Loucy (cell line): ENCODE measurements at regions not wholly inside any gene's neighbourhood (a gene's known extent, or its start where the extent isn't known, plus 50 kb on each side); places are given as distances from the start of the nearest gene placed in this dataset.

Experiments
- H2AFZ ChIP-seq: fragments of 200-600 bp; sonication (generic); 2 replicates; pipeline ENCODE4 v1.6.0; 2016; ENCODE audit warnings: antibody characterized with exemption, mild to moderate bottlenecking, low read length, moderate library complexity
- H3F3A ChIP-seq: fragments of 200-600 bp; 2 replicates; pipeline ENCODE4 v1.6.0; 2016; ENCODE audit warnings: antibody characterized with exemption, low read depth, mild to moderate bottlenecking
- H3K27me3 ChIP-seq: fragments of 200-600 bp; sonication (generic); 2 replicates; pipeline ENCODE4 v1.6.1; 2014; ENCODE audit warnings: low read length, mild to moderate bottlenecking; ENCODE audit not compliant: insufficient read depth, poor library complexity, severe bottlenecking
- H3K36me3 ChIP-seq: fragments of 200-600 bp; sonication (generic); 2 replicates; pipeline ENCODE4 v1.6.1; 2016; ENCODE audit warnings: low read length; ENCODE audit not compliant: insufficient read depth
- H3K4me1 ChIP-seq: fragments of 200-600 bp; sonication (generic); 2 replicates; pipeline ENCODE4 v1.5.1; 2014; ENCODE audit warnings: low read length, mild to moderate bottlenecking; ENCODE audit not compliant: insufficient read depth, poor library complexity, severe bottlenecking
- H3K4me2 ChIP-seq: fragments of 200-600 bp; sonication (generic); 2 replicates; pipeline ENCODE4 v1.6.0; 2014; ENCODE audit warnings: antibody characterized with exemption, low read length, low read depth, mild to moderate bottlenecking; ENCODE audit not compliant: poor library complexity, severe bottlenecking
- H3K4me3 ChIP-seq: fragments of 200-600 bp; sonication (generic); 2 replicates; pipeline ENCODE4 v1.5.1; 2014; ENCODE audit warnings: low read length, mild to moderate bottlenecking, mixed read lengths; ENCODE audit not compliant: poor library complexity, severe bottlenecking
- H3K79me2 ChIP-seq: fragments of 200-600 bp; sonication (generic); 2 replicates; pipeline ENCODE4 v1.6.1; 2014; ENCODE audit warnings: low read length; ENCODE audit not compliant: insufficient read depth
- H3K9ac ChIP-seq: fragments of 200-600 bp; sonication (generic); 2 replicates; pipeline ENCODE4 v1.6.0; 2014; ENCODE audit warnings: mild to moderate bottlenecking, low read depth, low read length, moderate library complexity; ENCODE audit not compliant: poor library complexity, severe bottlenecking
- H3K9me2 ChIP-seq: fragments of 200-600 bp; sonication (generic); replicated peaks from 2 replicates; pipeline ENCODE4 v1.6.1; 2016; ENCODE audit warnings: low read depth, low read length, mixed read lengths
- H3K9me3 ChIP-seq: fragments of 200-600 bp; sonication (generic); 2 replicates; pipeline ENCODE4 v1.6.1; 2014; ENCODE audit warnings: mild to moderate bottlenecking, antibody characterized with exemption, low read length, low read depth; ENCODE audit not compliant: insufficient read depth
- H4K20me1 ChIP-seq: fragments of 200-600 bp; sonication (generic); 2 replicates; pipeline ENCODE4 v1.6.0; 2014; ENCODE audit warnings: antibody characterized with exemption, low read length, mild to moderate bottlenecking; ENCODE audit not compliant: insufficient read depth, poor library complexity, severe bottlenecking
- EZH2phosphoT487 ChIP-seq: fragments of 200-600 bp; IDR thresholded peaks from 2 replicates; pipeline ENCODE4 v1.6.1; 2018; ENCODE audit warnings: antibody characterized with exemption, mild to moderate bottlenecking, moderate library complexity, borderline replicate concordance
- TF ChIP-seq, protein P1 (sequence below): fragments of 200-600 bp; sonication (generic); conservative IDR thresholded peaks from 2 replicates; pipeline ENCODE4 v1.5.1; 2014; ENCODE audit warnings: mild to moderate bottlenecking, antibody characterized with exemption, low read length

- Histone ChIP-seq H3K36me3 (no peaks in the 10 kb centered on the region), H3K4me2 (no peak overlapping the region), H2AFZ (no peak overlapping the region), H3K27me3 (no peaks in the 10 kb centered on the region), H4K20me1 (no peaks in the 10 kb centered on the region), H3F3A (no peaks in the 10 kb centered on the region), H3K9ac (no peak overlapping the region), H3K4me1 (no peaks in the 10 kb centered on the region), H3K4me3 (no peak overlapping the region), H3K9me2 (no peaks in the 10 kb centered on the region), H3K9me3 (no peaks in the 10 kb centered on the region), H3K79me2 (no peaks in the 10 kb centered on the region)
- TF ChIP-seq EZH2phosphoT487, result no peak
- TF ChIP-seq, protein P1, sequence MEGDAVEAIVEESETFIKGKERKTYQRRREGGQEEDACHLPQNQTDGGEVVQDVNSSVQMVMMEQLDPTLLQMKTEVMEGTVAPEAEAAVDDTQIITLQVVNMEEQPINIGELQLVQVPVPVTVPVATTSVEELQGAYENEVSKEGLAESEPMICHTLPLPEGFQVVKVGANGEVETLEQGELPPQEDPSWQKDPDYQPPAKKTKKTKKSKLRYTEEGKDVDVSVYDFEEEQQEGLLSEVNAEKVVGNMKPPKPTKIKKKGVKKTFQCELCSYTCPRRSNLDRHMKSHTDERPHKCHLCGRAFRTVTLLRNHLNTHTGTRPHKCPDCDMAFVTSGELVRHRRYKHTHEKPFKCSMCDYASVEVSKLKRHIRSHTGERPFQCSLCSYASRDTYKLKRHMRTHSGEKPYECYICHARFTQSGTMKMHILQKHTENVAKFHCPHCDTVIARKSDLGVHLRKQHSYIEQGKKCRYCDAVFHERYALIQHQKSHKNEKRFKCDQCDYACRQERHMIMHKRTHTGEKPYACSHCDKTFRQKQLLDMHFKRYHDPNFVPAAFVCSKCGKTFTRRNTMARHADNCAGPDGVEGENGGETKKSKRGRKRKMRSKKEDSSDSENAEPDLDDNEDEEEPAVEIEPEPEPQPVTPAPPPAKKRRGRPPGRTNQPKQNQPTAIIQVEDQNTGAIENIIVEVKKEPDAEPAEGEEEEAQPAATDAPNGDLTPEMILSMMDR, result no peak
Observed at GRCh38 chr12:39176356-39176755, 266.6 kb downstream of the KIF21A start.

DNA sequence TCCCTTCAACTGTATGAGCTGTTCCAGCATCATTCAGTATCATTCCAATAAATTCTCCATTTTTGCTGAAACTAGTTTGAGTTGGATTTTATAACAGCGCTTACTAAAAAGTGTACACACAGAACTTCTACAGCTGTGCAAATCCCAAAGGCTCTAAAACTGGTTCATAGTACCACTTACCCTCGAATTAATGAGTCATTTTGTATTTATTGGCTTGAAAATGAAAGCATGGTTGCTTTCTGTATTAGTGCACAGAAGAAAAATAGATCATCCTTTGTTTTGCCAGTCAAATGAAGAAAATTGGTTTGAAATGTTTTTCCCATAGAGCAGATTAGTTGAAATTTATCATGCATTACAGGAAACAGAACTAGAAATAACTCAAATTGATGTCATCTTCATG, 268.3 kb upstream of the CPNE8 start:
- Histone ChIP-seq H3K4me2 (no peak overlapping the region), H3K9me2 (no peaks in the 10 kb centered on the region), H3K27me3 (no peaks in the 10 kb centered on the region), H3K4me3 (no peak overlapping the region), H3K79me2 (no peaks in the 10 kb centered on the region), H4K20me1 (no peaks in the 10 kb centered on the region), H3K4me1 (no peaks in the 10 kb centered on the region), H3F3A (no peaks in the 10 kb centered on the region), H3K9ac (no peak overlapping the region), H3K9me3 (no peaks in the 10 kb centered on the region), H3K36me3 (no peaks in the 10 kb centered on the region), H2AFZ (no peak overlapping the region)
- no peak for TF ChIP-seq EZH2phosphoT487
- TF ChIP-seq, protein P1, result no peak

- Histone ChIP-seq H2AFZ (no peak overlapping the region), H3K9ac (no peak overlapping the region), H3K9me3 (no peaks in the 10 kb centered on the region), H3F3A (no peaks in the 10 kb centered on the region), H3K9me2 (no peaks in the 10 kb centered on the region), H3K4me3 (no peak overlapping the region), H3K36me3 (no peaks in the 10 kb centered on the region), H4K20me1 (no peaks in the 10 kb centered on the region), H3K79me2 (no peaks in the 10 kb centered on the region), H3K4me1 (no peaks in the 10 kb centered on the region), H3K27me3 (no peaks in the 10 kb centered on the region), H3K4me2 (no peak overlapping the region)
- no peak for TF ChIP-seq EZH2phosphoT487
Observed at GRCh38 chr12:39165338-39165737, 259.9 kb upstream of the CPNE8 start.

DNA sequence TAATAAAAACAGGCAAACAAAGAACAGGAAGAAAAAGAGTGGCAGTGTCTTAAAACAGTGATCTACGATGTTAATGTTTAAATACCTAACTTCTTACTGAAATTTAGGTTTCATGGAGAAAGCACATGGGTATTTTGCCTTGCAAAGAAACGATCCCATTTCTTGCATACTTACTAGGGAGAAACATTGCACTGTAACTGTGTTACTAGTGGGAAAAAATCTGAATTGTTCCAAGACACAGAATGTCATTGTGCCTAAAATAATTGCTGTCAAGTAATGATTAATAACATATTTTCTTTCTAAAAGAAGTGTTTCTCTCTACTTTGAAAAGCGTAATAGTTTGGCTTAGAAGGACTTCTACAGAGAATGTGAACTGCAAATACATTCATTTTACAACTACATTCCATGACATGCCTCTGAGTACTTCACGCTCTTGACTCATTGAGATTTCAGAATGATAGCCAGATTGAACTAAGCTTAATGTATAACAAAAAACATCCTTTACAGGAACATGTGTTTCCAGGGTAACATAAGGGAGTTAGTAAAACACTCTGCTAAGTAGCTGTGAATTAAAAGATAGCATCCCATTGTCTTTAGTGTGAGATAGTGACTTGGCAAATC, 256.2 kb upstream of the CPNE8 start:
- no peak overlapping the region for H3K9ac ChIP-seq
- H3K79me2 ChIP-seq, result no peaks in the 10 kb centered on the region
- no peaks in the 10 kb centered on the region for H3K9me3 ChIP-seq
- H3K4me2 ChIP-seq, result no peak overlapping the region
- no peak overlapping the region for H3K4me3 ChIP-seq
- no peaks in the 10 kb centered on the region for H3K9me2 ChIP-seq
- no peaks in the 10 kb centered on the region for H4K20me1 ChIP-seq
- H2AFZ ChIP-seq, result no peak overlapping the region
- no peaks in the 10 kb centered on the region for H3K36me3 ChIP-seq
- no peaks in the 10 kb centered on the region for H3K4me1 ChIP-seq
- no peaks in the 10 kb centered on the region for H3K27me3 ChIP-seq
- H3F3A ChIP-seq, result no peaks in the 10 kb centered on the region
- TF ChIP-seq EZH2phosphoT487, result no peak
- TF ChIP-seq, protein P1, result no peak
